ENCODE measurements at regions not wholly inside any gene's neighbourhood (a gene's known extent, or its start where the extent isn't known, plus 50 kb on each side); places are given as distances from the start of the nearest gene placed in this dataset.

GRCh38 chr13:78742659-78743058, 83.7 kb upstream of the OBI1 start:
- TF ChIP-seq PHB2 (IDR thresholded peaks at IDR 0.05; ENCODE audit: partially characterized antibody) (no peak), SIN3A (IDR thresholded peaks at IDR 0.05; ENCODE audit: borderline replicate concordance, low read depth, low read length) (no peak), HMG20A (CRISPR knock-in tag; IDR thresholded peaks at IDR 0.05; ENCODE audit: borderline replicate concordance) (no peak), CTCF (CRISPR knock-in tag; IDR thresholded peaks at IDR 0.05) (no peak), TCF7L2 (IDR thresholded peaks at IDR 0.05; ENCODE audit: low read depth, low read length) (no peak), ZNF674 (CRISPR knock-in tag; IDR thresholded peaks at IDR 0.05; ENCODE audit: low read depth) (no peak), RAD51 (IDR thresholded peaks at IDR 0.05; ENCODE audit: borderline replicate concordance) (no peak), FOXM1 (CRISPR knock-in tag; IDR thresholded peaks at IDR 0.05) (no peak), ZNF629 (CRISPR knock-in tag; conservative IDR thresholded peaks at IDR 0.05) (no peak), ELF4 (CRISPR knock-in tag; IDR thresholded peaks at IDR 0.05; ENCODE audit: borderline replicate concordance) (no peak)
